Epithelial cell of esophagus (primary cell): ENCODE measurements at regions not wholly inside any gene's neighbourhood (a gene's known extent, or its start where the extent isn't known, plus 50 kb on each side); places are given as distances from the start of the nearest gene placed in this dataset.
A peak's percentile ranks its signal among the peaks of the same experiment; 100 is the strongest.
"Not testable (repeated sequence)": the region's sequence is repeated elsewhere in the genome, so short reads cannot be mapped to it uniquely, and the experiment has no call there.

Experiments
- DNase-seq: peaks from one replicate; pipeline ENCODE4 v3.0.0; 2010; ENCODE audit warnings: low read depth
- H3K4me3 ChIP-seq: 2 replicates; pipeline ENCODE4 v1.5.1; 2011; ENCODE audit warnings: mild to moderate bottlenecking, low read length, control low read depth
- CTCF ChIP-seq: IDR thresholded peaks from 2 replicates; pipeline ENCODE4 v1.5.1; 2011; ENCODE audit warnings: low read depth, mild to moderate bottlenecking, low read length, control low read depth, inconsistent platforms; ENCODE audit not compliant: insufficient read depth; ENCODE audit errors: missing control alignments

DNA sequence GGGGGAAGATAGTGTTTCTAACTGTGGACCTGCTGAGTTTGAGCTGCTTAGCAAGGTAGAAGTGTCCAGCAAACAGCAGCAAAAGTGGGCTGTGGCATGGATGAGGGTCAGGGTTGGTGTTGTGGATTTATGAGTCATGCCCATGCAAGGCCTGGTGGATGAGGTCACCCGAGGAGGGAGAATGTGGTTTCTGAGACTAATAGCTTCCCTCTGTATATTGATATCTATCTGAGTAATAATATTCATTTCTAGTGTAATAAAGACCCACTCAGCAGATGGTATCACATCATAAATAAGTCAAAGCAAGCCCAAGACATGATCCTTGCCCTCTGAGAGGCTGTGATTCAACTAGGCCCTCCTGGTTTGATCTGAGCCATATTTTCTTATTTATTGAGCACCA is 597.8 kb upstream of the CLINT1 start:
- no peak overlapping the region for H3K4me3 ChIP-seq
- DNase-seq: peak; percentile 74
- TF ChIP-seq CTCF: no peak

DNA sequence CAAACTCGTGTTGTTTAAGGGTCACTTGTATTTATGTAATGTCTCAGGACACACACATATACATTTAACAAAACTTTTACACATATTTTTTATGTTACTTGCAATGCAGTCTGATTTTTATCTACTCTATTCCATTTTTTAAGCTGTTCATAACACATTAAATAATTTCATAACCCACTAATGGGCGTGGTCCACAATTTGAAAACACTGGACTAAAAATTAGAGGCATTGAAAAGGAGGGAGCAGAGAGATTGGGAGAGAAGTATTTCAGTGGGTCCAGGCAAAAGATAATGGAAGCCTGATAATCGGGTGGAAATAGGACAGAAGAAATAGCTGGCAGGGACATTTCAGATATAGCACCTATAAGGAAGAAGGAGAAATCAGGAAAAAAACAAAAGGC is 597.3 kb upstream of the CLINT1 start:
- H3K4me3 ChIP-seq: no peak overlapping the region
- no peak for TF ChIP-seq CTCF
- DNase-seq: no peak

GRCh38 chr5:158451993-158452672 is 593.2 kb upstream of the CLINT1 start:
- no peak overlapping the region for H3K4me3 ChIP-seq
- TF ChIP-seq CTCF: no peak
- no peak for DNase-seq

GRCh38 chr5:158451203-158451992 is 592.5 kb upstream of the CLINT1 start:
- H3K4me3 ChIP-seq: no peak overlapping the region
- no peak for TF ChIP-seq CTCF
- no peak for DNase-seq

DNA sequence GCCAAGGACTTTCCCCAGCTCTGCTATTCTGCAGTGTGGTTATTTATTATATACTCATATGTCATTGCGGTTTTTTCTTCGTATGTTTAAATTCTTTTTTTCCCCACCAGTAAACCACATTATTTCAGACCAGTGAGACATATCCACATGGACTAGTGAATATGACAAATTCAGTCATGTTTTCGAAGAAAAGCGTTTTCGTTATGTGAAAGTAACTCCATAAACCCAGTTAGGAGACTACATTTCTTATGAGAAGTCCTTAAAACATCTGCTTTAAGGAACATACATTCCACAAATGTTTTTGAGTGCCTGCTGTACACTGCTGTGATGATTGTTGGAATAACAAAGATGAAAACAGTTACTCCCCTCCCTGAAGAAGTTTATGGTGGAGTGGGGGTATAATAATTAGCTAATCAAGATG is 591.8 kb upstream of the CLINT1 start:
- TF ChIP-seq CTCF: no peak
- H3K4me3 ChIP-seq: no peak overlapping the region
- no peak for DNase-seq

GRCh38 chr5:158446761-158447160 is 587.8 kb upstream of the CLINT1 start:
- not testable (repeated sequence) for DNase-seq, H3K4me3 ChIP-seq

DNA sequence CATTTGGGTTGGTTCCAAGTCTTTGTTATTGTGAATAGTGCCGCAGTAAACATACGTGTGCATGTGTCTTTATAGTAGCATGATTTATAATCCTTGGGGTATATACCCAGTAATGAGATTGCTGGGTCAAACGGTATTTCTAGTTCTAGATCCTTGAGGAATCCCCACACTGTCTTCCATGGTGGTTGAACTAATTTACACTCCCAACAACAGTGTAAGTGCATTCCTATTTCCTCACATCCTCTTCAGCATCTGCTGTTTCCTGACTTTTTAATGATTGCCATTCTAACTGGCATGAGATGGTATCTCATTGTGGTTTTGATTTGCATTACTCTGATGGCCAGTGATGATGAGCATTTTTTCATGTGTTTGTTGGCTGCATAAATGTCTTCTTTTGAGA is 580.3 kb upstream of the CLINT1 start:
- not testable (repeated sequence) for H3K4me3 ChIP-seq, DNase-seq
